Pancreas (tissue), 10 donors: ENCODE measurements at regions not wholly inside any gene's neighbourhood (a gene's known extent, or its start where the extent isn't known, plus 50 kb on each side); places are given as distances from the start of the nearest gene placed in this dataset.

Experiments
- ATAC-seq, 4 donors: fragments of 200-7000 bp; cut with Tn5 transposase; one replicate each; pipeline versions ENCODE4 v1.8.0 to v1.9.1; 2020; ENCODE audit warnings: mild to moderate bottlenecking in 4 of 4, moderate library complexity in 4 of 4
- DNase-seq, 6 donors: peaks; one replicate each; pipeline ENCODE4 v3.0.0-alpha.2; 2020
- FAIRE-seq: peaks from 2 replicates; lab custom pipeline; 2012; peaks lifted over from hg19 to GRCh38; lab: Jason Lieb, UNC
- H3K27ac ChIP-seq, 4 donors: fragments of 200-600 bp; sonication (generic); 1 replicate in 3 of 4; 2 replicates in 1 of 4; pipeline versions ENCODE4 v1.5.0 to v1.8.0; 2020
- H3K27me3 ChIP-seq, 4 donors: fragments of 200-600 bp; one replicate each; pipeline ENCODE4 v1.8.0; 2021
- H3K36me3 ChIP-seq, 3 donors: fragments of 200-600 bp; sonication (generic) in 1 of 3; one replicate each; pipeline versions ENCODE4 v1.5.0 to v1.8.0; 2020 to 2021
- H3K4me1 ChIP-seq, 3 donors: fragments of 200-600 bp; one replicate each; pipeline ENCODE4 v1.8.0; 2021
- H3K4me3 ChIP-seq, 4 donors: fragments of 200-600 bp; sonication (generic) in 2 of 4; one replicate each; pipeline versions ENCODE4 v1.5.0 to v1.8.0; 2020 to 2021
- H3K9me3 ChIP-seq, 4 donors: fragments of 200-600 bp; one replicate each; pipeline ENCODE4 v1.8.0; 2021
- CTCF ChIP-seq, 4 donors: fragments of 200-600 bp; sonication (generic) in 3 of 4; IDR thresholded peaks; one replicate each; pipeline versions ENCODE4 v1.5.0 to v1.8.0; 2021; ENCODE audit warnings: antibody characterized with exemption in 4 of 4
- WGBS, 2 donors: extraction: QIAGEN DNeasy Blood & Tissue Kit; methylation state at CpG; one replicate each; pipeline ENCODE4 v1.1.7; 2013; 5-methylcytosine and 5-hydroxymethylcytosine counted together
- intact Hi-C, 3 donors: fragments of 100-400 bp; cut with DNase I; formaldehyde crosslinking; loops; one replicate each; pipeline versions ENCODE4 v1.11.1 to v1.14.2; 2022
- donor health status: healthy with polysubstance abuse.
- donor health status: DM: no; HTN: no; CAD: no; lungs with moderate emphysema.
- donor health status: DM: no; HTN: no; CAD: no.
- donor health status: control.
- donor health status: control.
- donor health status: Bipolar disorder and iron deficiency.
- donor health status: DM: yes; HTN: yes; CAD: no.
- donor health status: DM: no; HTN: no; CAD: no.
- donor health status: DM: no; HTN: no; CAD: no.
- donor health status: DM: yes; HTN: yes; CAD: no.

DNA sequence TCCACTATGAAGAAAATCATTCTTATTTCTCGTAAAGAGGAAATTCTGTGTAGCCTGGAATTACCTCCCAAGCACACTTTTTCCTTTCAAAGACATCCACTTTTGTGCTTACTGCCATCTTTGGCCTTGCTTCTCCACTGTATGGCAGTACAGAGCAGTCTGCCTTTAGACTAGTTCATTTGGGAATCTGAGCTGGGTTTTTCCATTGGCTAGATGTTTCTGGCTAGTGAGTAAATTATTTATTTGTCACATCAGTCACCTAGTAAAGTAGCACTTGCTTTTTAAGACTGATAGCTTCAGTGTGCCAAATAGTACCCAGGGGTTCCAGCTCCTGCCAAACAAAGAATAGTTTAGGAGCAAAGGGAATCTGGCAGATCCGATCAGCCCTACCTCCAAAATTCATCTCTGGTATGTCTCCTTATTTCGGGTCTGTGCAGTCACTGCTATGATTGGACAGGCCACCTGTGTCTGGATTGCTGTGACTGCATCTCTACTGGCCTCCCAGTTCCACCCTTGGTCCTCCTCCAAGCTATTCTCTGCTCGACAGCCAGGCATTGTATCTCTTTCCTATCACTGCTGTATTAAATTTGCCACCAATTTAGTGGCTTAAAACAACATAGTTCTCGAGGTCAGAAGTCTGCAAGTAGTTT is 97.6 kb downstream of the NUDT12 start:
- H3K4me1 ChIP-seq: peaks cover 0 to 4% (median 3%) of the 10 kb centered on the region in 3 donors
- DNase-seq: no peak
- no peak for FAIRE-seq
- 65 to 70% methylated on average over 5 of the region's 5 CpGs for WGBS, 2 donors
- H3K4me3 ChIP-seq: no peak overlapping the region
- no peaks in the 10 kb centered on the region for H3K27me3 ChIP-seq
- ATAC-seq: peak in 3 of 4 donors; percentile 38 to 64 (median 50)
- intact Hi-C loops: no loop called here
- H3K36me3 ChIP-seq: no peaks in the 10 kb centered on the region
- no peak for TF ChIP-seq CTCF (IDR thresholded peaks at IDR 0.05)
- no peak overlapping the region for H3K27ac ChIP-seq
- no peaks in the 10 kb centered on the region for H3K9me3 ChIP-seq

DNA sequence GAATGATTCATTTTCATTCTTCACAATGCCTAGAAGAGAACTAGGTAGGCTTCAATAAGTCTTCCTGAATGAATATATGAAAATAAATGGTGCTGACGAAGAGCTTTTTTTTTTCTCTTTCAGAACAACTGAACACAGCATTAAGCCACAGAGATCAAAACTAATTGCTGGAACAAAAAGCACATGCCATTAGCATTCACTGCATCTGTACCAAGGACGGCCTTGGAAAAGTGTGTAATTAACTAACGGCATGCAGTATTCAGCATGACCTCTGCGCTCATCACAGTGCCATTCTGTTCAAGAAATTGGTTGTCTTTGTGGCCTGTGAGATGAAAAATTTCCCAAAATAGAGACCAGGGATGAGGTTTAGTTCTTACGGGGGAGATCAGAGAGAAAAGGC is 99.3 kb downstream of the NUDT12 start:
- intact Hi-C loops: no loop called here
- Histone ChIP-seq H3K36me3 (no peaks in the 10 kb centered on the region), H3K4me3 (no peak overlapping the region), H3K9me3 (no peaks in the 10 kb centered on the region), H3K27ac (no peak overlapping the region), H3K27me3 (no peaks in the 10 kb centered on the region), H3K4me1 (peaks cover 0 to 4% (median 3%) of the 10 kb centered on the region in 3 donors)
- no peak for ATAC-seq
- FAIRE-seq: no peak
- WGBS, 2 donors: 81 to 86% methylated on average over 5 of the region's 5 CpGs
- TF ChIP-seq CTCF (IDR thresholded peaks at IDR 0.05): no peak
- DNase-seq: no peak

DNA sequence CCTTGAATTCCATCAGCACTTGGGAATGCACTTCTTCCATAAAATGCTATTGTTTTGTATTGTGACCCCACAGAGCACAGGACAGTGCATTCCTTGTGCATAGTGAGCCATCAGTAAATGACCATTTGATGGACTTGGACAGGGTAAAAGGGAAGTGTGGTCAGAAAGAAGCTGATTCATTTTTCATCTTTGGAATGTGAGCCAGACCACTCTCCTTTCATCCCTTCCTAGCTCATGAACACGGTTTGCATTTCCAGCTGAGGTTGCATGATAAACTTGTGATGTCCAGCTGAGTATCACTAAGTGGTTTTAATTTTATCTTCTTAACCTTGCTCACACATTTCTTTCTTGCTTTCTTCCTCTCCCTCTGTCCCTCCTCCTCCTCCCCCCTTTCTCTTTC is 101.3 kb downstream of the NUDT12 start:
- H3K27ac ChIP-seq: no peak overlapping the region
- no peaks in the 10 kb centered on the region for H3K36me3 ChIP-seq
- no peaks in the 10 kb centered on the region for H3K4me1 ChIP-seq
- intact Hi-C loops: no loop called here
- no peak overlapping the region for H3K4me3 ChIP-seq
- FAIRE-seq (no peak), ATAC-seq (no peak), DNase-seq (no peak)
- no peaks in the 10 kb centered on the region for H3K27me3 ChIP-seq
- no peak for TF ChIP-seq CTCF (IDR thresholded peaks at IDR 0.05)
- no peaks in the 10 kb centered on the region for H3K9me3 ChIP-seq
- 43 to 44% methylated on average over 1 of the region's 1 CpG for WGBS, 2 donors

DNA sequence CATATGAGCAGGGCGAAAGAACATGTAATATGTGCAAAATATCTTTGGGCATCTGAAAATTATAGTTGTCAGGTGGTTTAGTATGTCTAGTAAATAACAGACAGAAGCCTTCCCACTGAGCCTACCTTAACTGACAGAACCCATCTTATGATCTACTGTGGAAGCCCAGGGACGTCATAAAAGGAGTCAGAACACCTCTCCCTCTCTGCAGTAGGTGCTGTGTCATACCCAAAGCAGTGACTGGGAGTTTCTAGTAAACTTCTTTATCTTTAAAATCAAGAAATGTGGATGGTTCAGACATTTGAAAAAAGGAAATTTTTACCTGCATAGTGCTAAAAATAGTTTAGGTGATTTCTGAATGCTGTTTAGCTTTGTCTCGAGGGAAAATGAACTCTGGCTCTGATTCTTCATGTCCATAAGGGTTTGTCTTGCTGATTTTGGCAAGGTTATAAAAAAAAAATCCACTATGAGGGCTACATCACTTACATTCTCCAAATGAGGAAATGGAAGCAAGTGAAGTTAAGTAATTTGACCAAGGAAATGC is 104.0 kb downstream of the NUDT12 start:
- Histone ChIP-seq H3K4me3 (no peak overlapping the region), H3K4me1 (no peaks in the 10 kb centered on the region), H3K27me3 (no peaks in the 10 kb centered on the region), H3K27ac (no peak overlapping the region), H3K36me3 (no peaks in the 10 kb centered on the region), H3K9me3 (no peaks in the 10 kb centered on the region)
- ATAC-seq (no peak), FAIRE-seq (no peak), DNase-seq (no peak)
- intact Hi-C loops: no loop called here
- WGBS, 2 donors: 80 to 82% methylated on average over 3 of the region's 3 CpGs
- TF ChIP-seq CTCF (IDR thresholded peaks at IDR 0.05): no peak

DNA sequence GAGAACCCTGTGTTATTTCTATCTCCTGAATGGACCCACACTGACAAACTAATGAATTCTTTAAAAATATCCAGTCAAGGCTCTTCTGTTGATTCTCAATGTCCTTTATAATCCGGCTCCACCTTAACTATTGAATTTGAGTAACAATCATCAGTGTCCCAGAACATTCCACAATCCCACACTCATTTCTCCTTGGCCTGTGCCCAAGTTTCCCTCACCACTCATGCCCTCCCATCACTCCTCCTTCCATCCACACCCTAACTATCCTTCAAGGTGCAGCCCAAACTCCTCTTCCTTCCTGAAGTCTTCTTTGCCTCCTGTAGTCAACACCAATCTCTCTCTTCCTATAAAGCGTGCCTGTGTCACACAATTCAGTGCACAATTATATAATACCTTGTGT is 106.1 kb downstream of the NUDT12 start:
- ATAC-seq (no peak), FAIRE-seq (no peak), DNase-seq (no peak)
- no peak for TF ChIP-seq CTCF (IDR thresholded peaks at IDR 0.05)
- Histone ChIP-seq H3K36me3 (no peaks in the 10 kb centered on the region), H3K4me1 (no peaks in the 10 kb centered on the region), H3K4me3 (no peak overlapping the region), H3K9me3 (no peaks in the 10 kb centered on the region), H3K27me3 (no peaks in the 10 kb centered on the region), H3K27ac (no peak overlapping the region)
- intact Hi-C loops: no loop called here
- WGBS, 2 donors: 88 to 93% methylated on average over 2 of the region's 2 CpGs
